NT2/D1 (cell line): ENCODE measurements at regions not wholly inside any gene's neighbourhood (a gene's known extent, or its start where the extent isn't known, plus 50 kb on each side); places are given as distances from the start of the nearest gene placed in this dataset.

Source experiments
- YY1 ChIP-seq: IDR thresholded peaks from 2 replicates; pipeline ENCODE4 v1.6.1; 2011; ENCODE audit not compliant: insufficient read length, insufficient read depth
- ZNF274 ChIP-seq: IDR thresholded peaks from 2 replicates; pipeline ENCODE4 v1.6.1; 2011; ENCODE audit warnings: mild to moderate bottlenecking, low read depth, low read length

DNA sequence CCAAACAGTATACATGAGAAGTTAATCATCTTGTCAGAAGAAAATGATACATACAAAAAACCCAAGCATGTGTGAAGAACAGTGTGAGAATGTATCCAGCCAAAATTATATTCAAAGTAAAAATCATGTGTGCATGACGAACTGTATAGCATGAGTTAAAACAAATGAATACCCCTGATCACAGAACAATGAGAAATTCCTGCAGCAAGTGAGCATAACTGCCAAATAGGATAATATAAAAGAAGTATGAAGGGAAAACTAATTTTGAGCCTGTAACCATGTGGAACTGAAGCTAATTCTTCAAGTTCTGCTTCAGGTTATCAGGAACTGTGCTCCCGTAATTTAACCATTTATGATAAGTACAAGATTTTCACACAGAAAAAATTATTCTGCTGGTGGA is 56.5 kb upstream of the AMN1 start:
- TF ChIP-seq ZNF274 (no peak), YY1 (no peak)
